GM12891 (cell line): ENCODE measurements at regions not wholly inside any gene's neighbourhood (a gene's known extent, or its start where the extent isn't known, plus 50 kb on each side); places are given as distances from the start of the nearest gene placed in this dataset.

Experiments used
- POLR2A ChIP-seq: IDR thresholded peaks from 2 replicates; pipeline ENCODE4 v1.6.1; 2011; ENCODE audit warnings: low read depth, low read length, control low read depth
- SPI1 ChIP-seq: IDR thresholded peaks from 2 replicates; pipeline ENCODE4 v1.6.1; 2011; ENCODE audit warnings: low read depth, low read length, control low read depth

DNA sequence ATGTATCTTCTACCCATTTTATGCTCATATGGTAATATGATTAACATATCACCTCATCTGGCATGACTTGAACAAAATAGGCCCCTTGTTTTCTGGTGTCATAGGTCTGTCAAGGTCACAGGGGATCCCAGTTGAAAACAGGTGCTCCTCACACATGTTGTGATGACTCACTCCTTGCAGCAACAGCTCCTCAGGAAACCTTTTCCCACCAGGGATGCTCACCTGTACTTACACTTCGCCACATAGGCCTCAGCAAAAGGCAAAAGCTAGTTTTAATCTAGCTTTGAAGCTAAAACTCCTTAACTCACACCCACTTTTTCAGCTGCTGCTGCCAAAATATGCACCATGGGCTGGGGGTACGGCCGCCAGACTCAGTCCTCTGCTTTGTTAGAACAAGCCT lies 110.0 kb upstream of the SOX21 start:
- no peak for TF ChIP-seq SPI1
- TF ChIP-seq POLR2A, result no peak
